ENCODE measurements at regions not wholly inside any gene's neighbourhood (a gene's known extent, or its start where the extent isn't known, plus 50 kb on each side); places are given as distances from the start of the nearest gene placed in this dataset.

DNA sequence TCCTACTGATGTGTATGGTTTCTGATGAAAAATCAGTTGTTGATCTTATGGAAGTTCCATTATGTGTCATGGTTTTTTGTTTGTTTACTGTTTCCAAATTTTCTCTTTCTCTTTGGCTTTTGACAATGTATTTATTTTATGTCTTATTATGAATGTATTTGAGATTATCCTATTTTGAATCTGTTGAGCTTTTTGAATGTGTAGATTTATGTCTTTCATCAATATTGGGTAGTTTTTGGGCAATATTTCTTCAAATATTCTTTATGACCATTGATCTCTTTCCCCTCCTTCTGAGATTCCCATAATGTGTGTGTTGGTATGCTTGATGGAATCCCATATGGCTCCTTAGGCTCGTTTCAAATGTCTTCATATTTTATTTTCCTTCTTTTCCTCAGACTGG lies 80.5 kb upstream of the FAM47C start:
- no peaks in the 10 kb centered on the region for H3F3A ChIP-seq (ENCODE audit: insufficient read depth)
- H3K36me3 ChIP-seq (ENCODE audit: low read depth), result no peaks in the 10 kb centered on the region
- H3K4me3 ChIP-seq, result no peak overlapping the region
- H2AFZ ChIP-seq, result no peak overlapping the region
- no peak overlapping the region for H3K27ac ChIP-seq
- no peak overlapping the region for H3K4me2 ChIP-seq (ENCODE audit: unreplicated experiment)
- no peaks in the 10 kb centered on the region for H4K20me1 ChIP-seq (ENCODE audit: insufficient read depth)
- H3K9me3 ChIP-seq (ENCODE audit: low read depth), result no peaks in the 10 kb centered on the region
- no peak overlapping the region for H3K9ac ChIP-seq
- WGBS, 2 experiments (ENCODE audit: low coverage in 1 of 2, low lambda C conversion rate in 2 of 2, missing lambda C conversion rate in 2 of 2), result 0 to 16% methylated on average over 1 of the region's 1 CpG
- no peaks in the 10 kb centered on the region for H3K4me1 ChIP-seq (ENCODE audit: insufficient read depth)
- no peaks in the 10 kb centered on the region for H3K27me3 ChIP-seq (replicated peaks; ENCODE audit: insufficient read depth)
- no peaks in the 10 kb centered on the region for H3K9me2 ChIP-seq (ENCODE audit: insufficient read depth)
- no peaks in the 10 kb centered on the region for H3K79me2 ChIP-seq (ENCODE audit: insufficient read depth)
- no peak for TF ChIP-seq EZH2phosphoT487 (IDR thresholded peaks at IDR 0.05; ENCODE audit: insufficient read depth, low read depth)
- TF ChIP-seq EZH2 (IDR thresholded peaks at IDR 0.05; ENCODE audit: insufficient read depth, poor library complexity, severe bottlenecking), result no peak
- in situ Hi-C loops (cut with MboI), result no loop called here
- no peak for DNase-seq

DNA sequence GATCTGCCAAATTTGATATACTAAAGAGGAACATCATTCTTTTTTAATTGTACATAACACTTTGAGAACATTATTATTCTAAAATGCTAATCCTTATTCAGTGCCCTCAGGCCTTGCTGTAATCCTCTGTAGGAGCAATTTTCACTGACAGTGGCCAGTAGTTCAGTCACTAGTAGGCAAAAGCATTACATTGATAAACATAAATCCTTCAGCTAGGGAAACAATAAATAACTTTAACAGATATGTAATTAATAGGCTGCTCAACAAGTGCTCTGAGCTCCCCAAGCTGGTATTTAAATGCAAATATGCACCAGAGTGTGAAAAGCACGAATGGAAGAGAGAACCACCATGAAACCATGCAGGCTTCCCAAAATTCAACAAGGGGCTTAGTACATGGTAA lies 77.7 kb upstream of the FAM47C start:
- Histone ChIP-seq H3K79me2 (ENCODE audit: insufficient read depth) (no peaks in the 10 kb centered on the region), H3K36me3 (ENCODE audit: low read depth) (no peaks in the 10 kb centered on the region), H3K27me3 (replicated peaks; ENCODE audit: insufficient read depth) (no peaks in the 10 kb centered on the region), H3K4me1 (ENCODE audit: insufficient read depth) (no peaks in the 10 kb centered on the region), H3K27ac (no peak overlapping the region), H3K9me3 (ENCODE audit: low read depth) (no peaks in the 10 kb centered on the region), H3K9ac (no peak overlapping the region), H3F3A (ENCODE audit: insufficient read depth) (no peaks in the 10 kb centered on the region), H4K20me1 (ENCODE audit: insufficient read depth) (no peaks in the 10 kb centered on the region), H3K9me2 (ENCODE audit: insufficient read depth) (no peaks in the 10 kb centered on the region), H2AFZ (no peak overlapping the region), H3K4me2 (ENCODE audit: unreplicated experiment) (no peak overlapping the region), H3K4me3 (no peak overlapping the region)
- 0% methylated on average over 1 of the region's 1 CpG for WGBS, 2 experiments (ENCODE audit: low coverage in 1 of 2, low lambda C conversion rate in 2 of 2, missing lambda C conversion rate in 2 of 2)
- DNase-seq, result no peak
- in situ Hi-C loops (cut with MboI), result no loop called here
- TF ChIP-seq EZH2 (IDR thresholded peaks at IDR 0.05; ENCODE audit: insufficient read depth, poor library complexity, severe bottlenecking) (no peak), EZH2phosphoT487 (IDR thresholded peaks at IDR 0.05; ENCODE audit: insufficient read depth, low read depth) (no peak)

DNA sequence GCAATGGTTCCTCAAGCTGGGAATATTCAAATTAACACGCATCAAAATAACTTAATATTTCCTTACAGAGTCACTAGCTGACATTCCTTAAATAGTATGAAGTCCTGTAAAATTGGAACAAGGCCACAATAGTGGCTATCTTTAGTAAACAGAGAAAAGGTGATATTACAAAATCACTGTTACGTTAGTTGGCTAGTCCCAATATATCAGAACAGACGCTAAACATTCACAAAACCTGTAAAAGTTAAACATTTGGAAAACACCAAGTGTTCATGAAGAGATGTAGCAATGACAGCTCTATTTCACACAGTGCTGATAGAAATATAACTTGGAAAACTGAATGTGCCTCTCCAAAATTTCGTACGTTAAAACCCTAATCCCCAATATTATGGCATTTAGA lies 61.0 kb upstream of the FAM47C start:
- WGBS, 2 experiments (ENCODE audit: low coverage in 1 of 2, low lambda C conversion rate in 2 of 2, missing lambda C conversion rate in 2 of 2), result 18 to 27% methylated on average over 5 of the region's 5 CpGs
- in situ Hi-C loops (cut with MboI), result no loop called here
- H3K9me3 ChIP-seq (ENCODE audit: low read depth), result no peaks in the 10 kb centered on the region
- no peak overlapping the region for H3K27ac ChIP-seq
- no peaks in the 10 kb centered on the region for H3K36me3 ChIP-seq (ENCODE audit: low read depth)
- TF ChIP-seq EZH2phosphoT487 (IDR thresholded peaks at IDR 0.05; ENCODE audit: insufficient read depth, low read depth) (no peak), EZH2 (IDR thresholded peaks at IDR 0.05; ENCODE audit: insufficient read depth, poor library complexity, severe bottlenecking) (no peak)
- H3K4me3 ChIP-seq, result no peak overlapping the region
- H3K4me1 ChIP-seq (ENCODE audit: insufficient read depth), result no peaks in the 10 kb centered on the region
- no peak overlapping the region for H3K4me2 ChIP-seq (ENCODE audit: unreplicated experiment)
- no peaks in the 10 kb centered on the region for H3K9me2 ChIP-seq (ENCODE audit: insufficient read depth)
- no peak overlapping the region for H3K9ac ChIP-seq
- no peak overlapping the region for H2AFZ ChIP-seq
- H3K79me2 ChIP-seq (ENCODE audit: insufficient read depth), result no peaks in the 10 kb centered on the region
- H4K20me1 ChIP-seq (ENCODE audit: insufficient read depth), result no peaks in the 10 kb centered on the region
- no peak for DNase-seq
- no peaks in the 10 kb centered on the region for H3K27me3 ChIP-seq (replicated peaks; ENCODE audit: insufficient read depth)
- H3F3A ChIP-seq (ENCODE audit: insufficient read depth), result no peaks in the 10 kb centered on the region

DNA sequence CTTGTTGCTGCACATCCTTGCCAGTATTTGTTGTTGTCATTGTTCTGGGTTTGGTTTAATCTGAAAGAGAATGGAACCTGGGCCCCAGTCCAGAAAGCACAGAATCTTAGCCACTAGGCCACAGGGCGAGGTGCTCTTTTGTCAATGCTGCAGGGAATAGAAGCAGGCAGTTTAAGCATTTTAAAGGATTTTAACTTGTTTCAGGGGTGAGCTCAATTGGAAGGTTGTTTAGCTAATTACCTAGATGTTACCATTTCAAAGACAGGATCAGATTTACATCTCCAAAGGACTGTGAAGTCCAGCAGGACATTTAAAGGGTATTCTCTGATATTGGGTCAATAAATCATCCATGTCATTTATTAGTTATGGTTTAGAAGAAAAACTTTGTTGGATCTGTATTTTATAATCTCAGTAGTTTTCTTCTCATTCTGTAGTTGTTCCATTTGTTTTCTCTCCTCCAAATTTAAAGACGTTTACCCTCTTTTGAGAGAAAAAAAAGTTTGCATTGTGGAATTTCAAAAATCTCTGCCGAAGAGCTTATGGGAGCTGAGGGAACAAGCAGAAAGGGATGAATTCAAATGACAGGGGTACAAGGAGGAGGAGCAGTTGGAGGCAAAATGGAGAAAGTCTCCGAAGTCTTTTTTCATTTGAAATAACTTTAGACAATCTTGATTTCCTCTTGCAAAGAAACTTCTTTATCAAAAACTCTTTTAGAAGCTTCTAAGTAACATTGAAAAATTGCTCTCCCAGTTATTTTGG lies 57.5 kb upstream of the FAM47C start:
- DNase-seq, result no peak
- Histone ChIP-seq H3K36me3 (ENCODE audit: low read depth) (no peaks in the 10 kb centered on the region), H3K4me2 (ENCODE audit: unreplicated experiment) (no peak overlapping the region), H4K20me1 (ENCODE audit: insufficient read depth) (no peaks in the 10 kb centered on the region), H2AFZ (no peak overlapping the region), H3K27ac (no peak overlapping the region), H3F3A (ENCODE audit: insufficient read depth) (no peaks in the 10 kb centered on the region), H3K27me3 (replicated peaks; ENCODE audit: insufficient read depth) (no peaks in the 10 kb centered on the region), H3K4me3 (no peak overlapping the region), H3K9me3 (ENCODE audit: low read depth) (no peaks in the 10 kb centered on the region), H3K9ac (no peak overlapping the region), H3K79me2 (ENCODE audit: insufficient read depth) (no peaks in the 10 kb centered on the region), H3K4me1 (ENCODE audit: insufficient read depth) (no peaks in the 10 kb centered on the region), H3K9me2 (ENCODE audit: insufficient read depth) (no peaks in the 10 kb centered on the region)
- in situ Hi-C loops (cut with MboI), result no loop called here
- WGBS, 2 experiments (ENCODE audit: low coverage in 1 of 2, low lambda C conversion rate in 2 of 2, missing lambda C conversion rate in 2 of 2), result 2 to 5% methylated on average over 4 of the region's 4 CpGs
- TF ChIP-seq EZH2 (IDR thresholded peaks at IDR 0.05; ENCODE audit: insufficient read depth, poor library complexity, severe bottlenecking) (no peak), EZH2phosphoT487 (IDR thresholded peaks at IDR 0.05; ENCODE audit: insufficient read depth, low read depth) (no peak)

All from GM23248 (cell line).